ENCODE measurements at regions not wholly inside any gene's neighbourhood (a gene's known extent, or its start where the extent isn't known, plus 50 kb on each side); places are given as distances from the start of the nearest gene placed in this dataset.

GRCh38 chr13:44230071-44230470 lies 143.6 kb upstream of the SERP2 start:
- Histone ChIP-seq H3K4me1 (no peaks in the 10 kb centered on the region), H3K36me3 (no peaks in the 10 kb centered on the region), H3K9me3 (no peaks in the 10 kb centered on the region), H3K27me3 (no peaks in the 10 kb centered on the region), H3K27ac (no peak overlapping the region), H3K9ac (ENCODE audit: low read depth in 2 of 2, low read length in 2 of 2) (no peak overlapping the region), H3K4me3 (no peak overlapping the region)
- DNase-seq: no peak
- intact Hi-C loops (cut with DNase I): no loop called here
- TF ChIP-seq CTCF (IDR thresholded peaks at IDR 0.05): no peak

- Histone ChIP-seq H3K27me3 (no peaks in the 10 kb centered on the region), H3K9ac (ENCODE audit: low read depth in 2 of 2, low read length in 2 of 2) (no peak overlapping the region), H3K4me1 (no peaks in the 10 kb centered on the region), H3K27ac (peak overlapping the region; percentile 7), H3K36me3 (no peaks in the 10 kb centered on the region), H3K9me3 (no peaks in the 10 kb centered on the region), H3K4me3 (no peak overlapping the region)
- intact Hi-C loops (cut with DNase I): no loop called here
- DNase-seq: no peak
- TF ChIP-seq CTCF (IDR thresholded peaks at IDR 0.05): no peak
These were observed 142.9 kb upstream of the SERP2 start for GRCh38 chr13:44230736-44231135.

GRCh38 chr13:44231786-44232516 lies 141.7 kb upstream of the SERP2 start:
- intact Hi-C loops (cut with DNase I): no loop called here
- Histone ChIP-seq H3K4me1 (no peaks in the 10 kb centered on the region), H3K9ac (ENCODE audit: low read depth in 2 of 2, low read length in 2 of 2) (no peak overlapping the region), H3K9me3 (no peaks in the 10 kb centered on the region), H3K36me3 (no peaks in the 10 kb centered on the region), H3K27me3 (no peaks in the 10 kb centered on the region), H3K4me3 (no peak overlapping the region), H3K27ac (peak overlapping the region; percentile 75)
- DNase-seq: peak; percentile 86
- no peak for TF ChIP-seq CTCF (IDR thresholded peaks at IDR 0.05)

GRCh38 chr13:44232774-44233173 lies 140.8 kb upstream of the SERP2 start:
- H3K4me3 ChIP-seq: no peak overlapping the region
- intact Hi-C loops (cut with DNase I): no loop called here
- no peaks in the 10 kb centered on the region for H3K4me1 ChIP-seq
- TF ChIP-seq CTCF (IDR thresholded peaks at IDR 0.05): no peak
- no peak overlapping the region for H3K9ac ChIP-seq (ENCODE audit: low read depth in 2 of 2, low read length in 2 of 2)
- H3K36me3 ChIP-seq: no peaks in the 10 kb centered on the region
- H3K27me3 ChIP-seq: no peaks in the 10 kb centered on the region
- H3K27ac ChIP-seq: peak overlapping the region; percentile 75
- DNase-seq: no peak
- no peaks in the 10 kb centered on the region for H3K9me3 ChIP-seq

- H3K27ac ChIP-seq: no peak overlapping the region
- intact Hi-C loops (cut with DNase I): no loop called here
- no peaks in the 10 kb centered on the region for H3K27me3 ChIP-seq
- no peaks in the 10 kb centered on the region for H3K9me3 ChIP-seq
- no peak for TF ChIP-seq CTCF (IDR thresholded peaks at IDR 0.05)
- H3K4me3 ChIP-seq: no peak overlapping the region
- no peaks in the 10 kb centered on the region for H3K36me3 ChIP-seq
- no peaks in the 10 kb centered on the region for H3K4me1 ChIP-seq
- DNase-seq: no peak
- no peak overlapping the region for H3K9ac ChIP-seq (ENCODE audit: low read depth in 2 of 2, low read length in 2 of 2)
These were observed 139.1 kb upstream of the SERP2 start for GRCh38 chr13:44234566-44234965.
